ENCODE measurements at regions not wholly inside any gene's neighbourhood (a gene's known extent, or its start where the extent isn't known, plus 50 kb on each side); places are given as distances from the start of the nearest gene placed in this dataset.
"Not testable (repeated sequence)": the region's sequence is repeated elsewhere in the genome, so short reads cannot be mapped to it uniquely, and the experiment has no call there.

DNA sequence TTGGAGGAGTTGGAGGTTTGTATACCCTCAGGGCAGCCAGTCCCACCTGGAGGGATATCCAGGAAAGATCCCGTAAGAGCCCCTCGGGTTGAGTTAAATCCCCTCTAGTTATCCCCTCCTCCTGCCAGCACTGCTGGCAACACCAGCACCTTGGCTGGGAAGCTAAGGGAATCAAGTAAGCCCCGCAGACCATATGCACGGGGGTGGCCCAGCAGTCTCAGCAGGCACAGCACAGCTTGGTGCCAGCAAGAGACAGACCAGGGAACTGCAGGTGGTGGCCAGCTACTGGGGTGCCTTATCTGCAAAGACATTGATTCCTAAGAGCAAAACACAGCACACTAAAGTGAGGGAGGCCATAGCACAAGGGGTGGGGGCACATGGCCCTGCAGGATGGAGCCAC lies 173.8 kb downstream of the GOLGA6L4 start:
- H3K4me3 ChIP-seq (ENCODE audit: low read length); H3K27ac ChIP-seq (ENCODE audit: low read length); H3K4me1 ChIP-seq (ENCODE audit: control insufficient read depth, insufficient read depth, low read length); H3K27me3 ChIP-seq (ENCODE audit: control insufficient read depth, insufficient read depth, low read length); DNase-seq; H3K36me3 ChIP-seq (ENCODE audit: control insufficient read depth, insufficient read depth, low read length); H3K9me3 ChIP-seq (ENCODE audit: control insufficient read depth, low read depth, low read length): not testable (repeated sequence)
- WGBS (ENCODE audit: insufficient coverage, low lambda C conversion rate): no CpG with 5 or more reads among the region's 4 CpGs

GRCh38 chr15:84421513-84422181 lies 179.2 kb upstream of the ZSCAN2 start:
- WGBS (ENCODE audit: insufficient coverage, low lambda C conversion rate): no CpG with 5 or more reads among the region's 55 CpGs
- not testable (repeated sequence) for H3K4me1 ChIP-seq (ENCODE audit: control insufficient read depth, insufficient read depth, low read length); H3K27ac ChIP-seq (ENCODE audit: low read length); H3K9me3 ChIP-seq (ENCODE audit: control insufficient read depth, low read depth, low read length); H3K36me3 ChIP-seq (ENCODE audit: control insufficient read depth, insufficient read depth, low read length); H3K27me3 ChIP-seq (ENCODE audit: control insufficient read depth, insufficient read depth, low read length); DNase-seq
- peak overlapping the region; percentile 16 for H3K4me3 ChIP-seq (ENCODE audit: low read length)

DNA sequence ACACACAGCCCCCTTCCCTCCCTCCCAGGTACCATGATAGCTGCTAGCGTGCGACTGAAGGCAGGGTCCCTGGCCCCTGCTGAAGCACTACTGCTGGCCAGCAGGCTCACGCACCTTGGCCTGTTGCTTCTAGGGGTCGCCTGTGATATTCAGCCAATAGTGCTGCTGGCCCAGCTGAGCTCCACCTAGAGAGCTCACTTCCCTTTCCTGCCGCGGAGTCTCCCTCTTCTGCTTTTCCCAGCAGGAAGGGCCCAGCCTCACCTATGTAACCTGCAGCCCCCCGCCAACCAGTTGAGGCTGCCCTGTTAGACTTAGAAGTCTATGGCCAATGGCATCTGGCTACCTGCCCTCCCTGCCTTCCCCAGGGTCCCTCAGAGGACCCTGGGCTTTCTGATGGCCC lies 175.5 kb upstream of the ZSCAN2 start:
- no CpG with 5 or more reads among the region's 7 CpGs for WGBS (ENCODE audit: insufficient coverage, low lambda C conversion rate)
- H3K36me3 ChIP-seq (ENCODE audit: control insufficient read depth, insufficient read depth, low read length); H3K27me3 ChIP-seq (ENCODE audit: control insufficient read depth, insufficient read depth, low read length); DNase-seq; H3K4me3 ChIP-seq (ENCODE audit: low read length); H3K4me1 ChIP-seq (ENCODE audit: control insufficient read depth, insufficient read depth, low read length); H3K9me3 ChIP-seq (ENCODE audit: control insufficient read depth, low read depth, low read length); H3K27ac ChIP-seq (ENCODE audit: low read length): not testable (repeated sequence)

DNA sequence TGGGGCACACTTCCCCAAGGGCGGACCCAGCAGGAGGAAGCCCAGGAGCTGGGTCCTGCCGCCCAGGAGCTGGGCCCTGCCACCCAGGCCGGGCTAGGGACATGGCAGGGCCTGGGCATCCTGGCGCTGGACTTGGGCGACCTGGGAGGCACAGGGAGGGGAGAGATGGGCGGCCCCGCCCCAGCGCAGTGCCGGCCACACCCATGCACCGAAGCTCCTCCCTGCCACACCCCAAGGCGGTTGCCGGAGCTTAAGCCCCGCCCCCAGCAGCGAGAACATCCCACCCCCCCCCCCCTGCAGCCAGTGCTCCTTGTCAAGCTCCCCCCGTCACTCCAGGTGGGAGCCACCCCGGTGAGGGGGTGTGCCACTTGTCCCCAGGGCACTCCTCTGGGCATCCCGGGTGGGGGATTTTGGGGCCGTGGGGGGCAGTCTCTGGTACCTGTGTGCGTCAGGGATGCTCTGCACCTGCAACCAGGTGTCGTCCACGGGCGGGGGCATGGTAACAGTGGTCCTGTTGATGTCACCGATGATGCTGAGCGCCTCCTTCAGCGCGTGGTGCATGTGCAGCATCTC lies 127.4 kb upstream of the ZSCAN2 start:
- WGBS (ENCODE audit: insufficient coverage, low lambda C conversion rate): no CpG with 5 or more reads among the region's 26 CpGs
- not testable (repeated sequence) for H3K4me1 ChIP-seq (ENCODE audit: control insufficient read depth, insufficient read depth, low read length); H3K9me3 ChIP-seq (ENCODE audit: control insufficient read depth, low read depth, low read length); H3K36me3 ChIP-seq (ENCODE audit: control insufficient read depth, insufficient read depth, low read length); H3K27ac ChIP-seq (ENCODE audit: low read length); H3K4me3 ChIP-seq (ENCODE audit: low read length); H3K27me3 ChIP-seq (ENCODE audit: control insufficient read depth, insufficient read depth, low read length); DNase-seq

GRCh38 chr15:84476364-84477033 lies 124.3 kb upstream of the ZSCAN2 start:
- H3K4me3 ChIP-seq (ENCODE audit: low read length); H3K4me1 ChIP-seq (ENCODE audit: control insufficient read depth, insufficient read depth, low read length); H3K9me3 ChIP-seq (ENCODE audit: control insufficient read depth, low read depth, low read length); H3K36me3 ChIP-seq (ENCODE audit: control insufficient read depth, insufficient read depth, low read length); DNase-seq; H3K27ac ChIP-seq (ENCODE audit: low read length); H3K27me3 ChIP-seq (ENCODE audit: control insufficient read depth, insufficient read depth, low read length): not testable (repeated sequence)
- WGBS (ENCODE audit: insufficient coverage, low lambda C conversion rate): no CpG with 5 or more reads among the region's 14 CpGs

GRCh38 chr15:84477550-84477949 lies 123.3 kb upstream of the ZSCAN2 start:
- no CpG with 5 or more reads among the region's 8 CpGs for WGBS (ENCODE audit: insufficient coverage, low lambda C conversion rate)

DNA sequence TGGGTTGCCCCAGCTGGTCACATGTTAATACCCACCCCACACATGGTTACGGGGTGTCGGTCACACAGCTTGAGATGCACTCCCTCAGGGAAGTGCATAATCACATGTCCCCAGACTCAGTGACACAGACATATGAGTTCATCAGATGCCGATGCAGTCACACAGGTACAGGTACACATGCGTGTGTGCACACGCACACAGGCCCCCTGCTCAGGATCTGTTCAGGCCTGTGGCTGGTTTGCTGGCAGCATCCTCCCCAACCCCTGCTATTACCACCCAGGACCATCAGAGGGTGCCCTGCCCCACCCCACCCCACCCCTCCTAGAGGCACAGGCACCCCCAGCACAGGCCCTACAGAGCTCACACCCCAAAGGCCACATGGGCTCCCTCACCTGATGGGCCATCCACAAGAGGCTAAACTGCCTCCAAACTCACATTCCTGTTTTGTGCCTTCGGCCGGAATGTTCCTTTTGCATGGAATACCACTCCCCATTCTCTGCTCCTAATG lies 120.6 kb upstream of the ZSCAN2 start:
- not testable (repeated sequence) for H3K9me3 ChIP-seq (ENCODE audit: control insufficient read depth, low read depth, low read length); H3K4me3 ChIP-seq (ENCODE audit: low read length); H3K27me3 ChIP-seq (ENCODE audit: control insufficient read depth, insufficient read depth, low read length); H3K4me1 ChIP-seq (ENCODE audit: control insufficient read depth, insufficient read depth, low read length); DNase-seq; H3K27ac ChIP-seq (ENCODE audit: low read length); H3K36me3 ChIP-seq (ENCODE audit: control insufficient read depth, insufficient read depth, low read length)
- WGBS (ENCODE audit: insufficient coverage, low lambda C conversion rate): no CpG with 5 or more reads among the region's 7 CpGs

More at GRCh38 chr15:84477550-84477949, 123.3 kb upstream of the ZSCAN2 start:
- not testable (repeated sequence) for DNase-seq; H3K27me3 ChIP-seq (ENCODE audit: control insufficient read depth, insufficient read depth, low read length); H3K9me3 ChIP-seq (ENCODE audit: control insufficient read depth, low read depth, low read length); H3K4me3 ChIP-seq (ENCODE audit: low read length); H3K36me3 ChIP-seq (ENCODE audit: control insufficient read depth, insufficient read depth, low read length); H3K27ac ChIP-seq (ENCODE audit: low read length); H3K4me1 ChIP-seq (ENCODE audit: control insufficient read depth, insufficient read depth, low read length)

- H3K9me3 ChIP-seq (ENCODE audit: control insufficient read depth, low read depth, low read length); H3K4me3 ChIP-seq (ENCODE audit: low read length); H3K27ac ChIP-seq (ENCODE audit: low read length); H3K36me3 ChIP-seq (ENCODE audit: control insufficient read depth, insufficient read depth, low read length); H3K27me3 ChIP-seq (ENCODE audit: control insufficient read depth, insufficient read depth, low read length); H3K4me1 ChIP-seq (ENCODE audit: control insufficient read depth, insufficient read depth, low read length); DNase-seq: not testable (repeated sequence)
- no CpG with 5 or more reads among the region's 9 CpGs for WGBS (ENCODE audit: insufficient coverage, low lambda C conversion rate)
Measured at GRCh38 chr15:84483859-84484258, 117.0 kb upstream of the ZSCAN2 start.

- H3K9me3 ChIP-seq (ENCODE audit: control insufficient read depth, low read depth, low read length); H3K27ac ChIP-seq (ENCODE audit: low read length); H3K4me1 ChIP-seq (ENCODE audit: control insufficient read depth, insufficient read depth, low read length); H3K27me3 ChIP-seq (ENCODE audit: control insufficient read depth, insufficient read depth, low read length); DNase-seq; H3K36me3 ChIP-seq (ENCODE audit: control insufficient read depth, insufficient read depth, low read length); H3K4me3 ChIP-seq (ENCODE audit: low read length): not testable (repeated sequence)
- no CpG with 5 or more reads among the region's 60 CpGs for WGBS (ENCODE audit: insufficient coverage, low lambda C conversion rate)
Measured at GRCh38 chr15:84500165-84500889, 100.5 kb upstream of the ZSCAN2 start.

- DNase-seq; H3K4me3 ChIP-seq (ENCODE audit: low read length); H3K36me3 ChIP-seq (ENCODE audit: control insufficient read depth, insufficient read depth, low read length); H3K4me1 ChIP-seq (ENCODE audit: control insufficient read depth, insufficient read depth, low read length); H3K27me3 ChIP-seq (ENCODE audit: control insufficient read depth, insufficient read depth, low read length); H3K9me3 ChIP-seq (ENCODE audit: control insufficient read depth, low read depth, low read length); H3K27ac ChIP-seq (ENCODE audit: low read length): not testable (repeated sequence)
- no CpG with 5 or more reads among the region's 17 CpGs for WGBS (ENCODE audit: insufficient coverage, low lambda C conversion rate)
Measured at GRCh38 chr15:84503101-84503500, 97.7 kb upstream of the ZSCAN2 start.

Data from large intestine (tissue), 3 donors.